IMR-90 (cell line): ENCODE measurements at regions not wholly inside any gene's neighbourhood (a gene's known extent, or its start where the extent isn't known, plus 50 kb on each side); places are given as distances from the start of the nearest gene placed in this dataset.

Source experiments
- ATAC-seq: fragments of 200-7000 bp; cut with Tn5 transposase; 2 replicates; pipeline ENCODE4 v1.9.1; 2020; ENCODE audit warnings: low read depth, mild to moderate bottlenecking, moderate library complexity
- BruUV-seq: library from RNA; stranded (reverse); fragments of 400-500 nt; replicated peaks from 2 replicates; lab custom pipeline; 2021; lab: Mats Ljungman, UMichigan
- CTCF ChIA-PET: fragments of 300-600 bp; formaldehyde crosslinking; extraction: SDS; loops from one replicate; lab custom pipeline; 2021; ENCODE audit warnings: antibody characterized with exemption; lab: Yijun Ruan, JAX
- POLR2A ChIA-PET: fragments of 300-600 bp; sonication (Branson Sonifier 250); formaldehyde crosslinking; loops from one replicate; lab custom pipeline; 2022; ENCODE audit warnings: antibody characterized with exemption; ENCODE audit not compliant: unreplicated experiment; lab: Charles Lee
- DNase-seq: peaks from one replicate; pipeline ENCODE4 v3.0.0; 2013
- H2AFZ ChIP-seq: replicated peaks from 2 replicates; pipeline ENCODE3; 2013; ENCODE audit warnings: low read length, mild to moderate bottlenecking; ENCODE audit not compliant: poor library complexity
- H2AK5ac ChIP-seq: 2 replicates; pipeline ENCODE4 v1.6.1; 2013; ENCODE audit warnings: low read depth, low read length, inconsistent platforms
- H2AK9ac ChIP-seq: replicated peaks from 2 replicates; pipeline ENCODE3; 2013; ENCODE audit warnings: mild to moderate bottlenecking, low read depth, low read length, moderate library complexity; ENCODE audit not compliant: poor library complexity
- H2BK120ac ChIP-seq: 2 replicates; pipeline ENCODE4 v1.6.1; 2013; ENCODE audit warnings: low read depth, low read length, inconsistent platforms
- H2BK15ac ChIP-seq: 3 replicates; pipeline ENCODE4 v1.6.1; 2013; ENCODE audit warnings: low read depth, low read length, inconsistent platforms
- H2BK20ac ChIP-seq: 2 replicates; pipeline ENCODE4 v1.6.1; 2013; ENCODE audit warnings: low read depth, mild to moderate bottlenecking, inconsistent platforms, low read length, moderate library complexity
- H2BK5ac ChIP-seq: 2 replicates; pipeline ENCODE4 v1.6.1; 2013; ENCODE audit warnings: mild to moderate bottlenecking, low read depth, low read length, inconsistent platforms; ENCODE audit not compliant: poor library complexity, severe bottlenecking
- H3K14ac ChIP-seq: replicated peaks from 2 replicates; pipeline ENCODE4 v1.6.1; 2013; ENCODE audit warnings: low read depth, low read length, inconsistent platforms
- H3K18ac ChIP-seq: 2 replicates; pipeline ENCODE4 v1.6.1; 2013; ENCODE audit warnings: low read depth, low read length, control low read depth
- H3K23ac ChIP-seq: 2 replicates; pipeline ENCODE4 v1.6.1; 2013; ENCODE audit warnings: low read depth, low read length, inconsistent platforms
- H3K27ac ChIP-seq: 2 replicates; pipeline ENCODE4 v1.5.1; 2013; ENCODE audit warnings: mild to moderate bottlenecking, control low read depth, low read length; ENCODE audit not compliant: insufficient read depth
- H3K27me3 ChIP-seq: 2 replicates; pipeline ENCODE4 v1.6.1; 2013; ENCODE audit warnings: low read length; ENCODE audit not compliant: control insufficient read depth, insufficient read depth
- H3K36me3 ChIP-seq: 2 replicates; pipeline ENCODE4 v1.6.1; 2013; ENCODE audit warnings: low read length, mixed read lengths; ENCODE audit not compliant: control insufficient read depth, insufficient read depth
- H3K4ac ChIP-seq: 2 replicates; pipeline ENCODE4 v1.6.1; 2013; ENCODE audit warnings: low read depth, low read length, inconsistent platforms
- H3K4me1 ChIP-seq: 2 replicates; pipeline ENCODE4 v1.6.1; 2013; ENCODE audit warnings: low read length, mixed read lengths; ENCODE audit not compliant: control insufficient read depth, insufficient read depth
- H3K4me2 ChIP-seq: 2 replicates; pipeline ENCODE4 v1.6.1; 2013; ENCODE audit warnings: low read depth, mild to moderate bottlenecking, control low read depth, low read length, moderate library complexity
- H3K4me3 ChIP-seq: 2 replicates; pipeline ENCODE4 v1.5.1; 2013; ENCODE audit warnings: low read depth, mild to moderate bottlenecking, control low read depth, low read length, moderate library complexity; ENCODE audit not compliant: insufficient read depth
- H3K56ac ChIP-seq: 2 replicates; pipeline ENCODE4 v1.6.1; 2013; ENCODE audit warnings: low read length, inconsistent platforms; ENCODE audit not compliant: insufficient read depth; ENCODE audit errors: extremely low read depth
- H3K79me1 ChIP-seq, 2 experiments: 2 replicates each; pipeline ENCODE4 v1.6.1; 2013; ENCODE audit warnings: low read length in 2 of 2, inconsistent platforms in 1 of 2, low read depth in 1 of 2
- H3K9ac ChIP-seq: 2 replicates; pipeline ENCODE4 v1.6.1; 2013; ENCODE audit warnings: low read depth, low read length, control low read depth
- H3K9me1 ChIP-seq: 2 replicates; pipeline ENCODE4 v1.6.1; 2013; ENCODE audit warnings: low read length, inconsistent platforms; ENCODE audit not compliant: insufficient read depth
- H3K9me3 ChIP-seq: 2 replicates; pipeline ENCODE4 v1.6.1; 2013; ENCODE audit warnings: low read length; ENCODE audit not compliant: control insufficient read depth, insufficient read depth
- H4K20me1 ChIP-seq: 2 replicates; pipeline ENCODE4 v1.6.1; 2013; ENCODE audit warnings: low read length, inconsistent platforms; ENCODE audit not compliant: insufficient read depth
- H4K5ac ChIP-seq: 2 replicates; pipeline ENCODE4 v1.6.1; 2013; ENCODE audit warnings: mild to moderate bottlenecking, low read depth, low read length, control low read depth
- H4K8ac ChIP-seq, 2 experiments: 2 replicates each; pipeline ENCODE4 v1.6.1; 2013; ENCODE audit warnings: low read depth in 2 of 2, low read length in 2 of 2, control low read depth in 1 of 2, inconsistent platforms in 1 of 2
- H4K91ac ChIP-seq: 2 replicates; pipeline ENCODE4 v1.6.1; 2013; ENCODE audit warnings: low read depth, low read length, inconsistent platforms; ENCODE audit not compliant: insufficient read depth
- BHLHE40 ChIP-seq: fragments of 150-350 bp; IDR thresholded peaks from 2 replicates; pipeline ENCODE4 v1.6.1; 2016; ENCODE audit warnings: mild to moderate bottlenecking, low read depth, low read length
- CHD1 ChIP-seq: IDR thresholded peaks from 2 replicates; pipeline ENCODE4 v1.6.1; 2012; ENCODE audit warnings: low read depth, low read length, improper control_type of control experiment
- FOS ChIP-seq: fragments of 150-350 bp; IDR thresholded peaks from 2 replicates; pipeline ENCODE4 v1.6.1; 2016; ENCODE audit warnings: low read depth, low read length
- MAFK ChIP-seq: IDR thresholded peaks from 2 replicates; pipeline ENCODE4 v1.6.1; 2012; ENCODE audit warnings: low read depth, low read length, improper control_type of control experiment
- MAZ ChIP-seq: IDR thresholded peaks from 2 replicates; pipeline ENCODE4 v1.6.1; 2012; ENCODE audit warnings: low read depth, mild to moderate bottlenecking, low read length, improper control_type of control experiment, moderate library complexity, borderline replicate concordance
- MXI1 ChIP-seq: IDR thresholded peaks from 2 replicates; pipeline ENCODE4 v1.6.1; 2012; ENCODE audit warnings: low read depth, mild to moderate bottlenecking, low read length, moderate library complexity, borderline replicate concordance
- NFE2L2 ChIP-seq: fragments of 150-350 bp; IDR thresholded peaks from 2 replicates; pipeline ENCODE4 v1.6.1; 2016; ENCODE audit warnings: low read depth, mild to moderate bottlenecking, low read length
- POLR2A ChIP-seq: IDR thresholded peaks from 2 replicates; pipeline ENCODE4 v1.6.1; 2012; ENCODE audit warnings: mild to moderate bottlenecking, low read depth, low read length
- RCOR1 ChIP-seq: IDR thresholded peaks from 2 replicates; pipeline ENCODE4 v1.6.1; 2012; ENCODE audit warnings: mild to moderate bottlenecking, low read length, improper control_type of control experiment; ENCODE audit not compliant: insufficient replicate concordance
- RFX5 ChIP-seq: IDR thresholded peaks from 2 replicates; pipeline ENCODE4 v1.8.0; 2012; ENCODE audit warnings: low read depth, mild to moderate bottlenecking, low read length, moderate library complexity
- SMC3 ChIP-seq: fragments of 150-350 bp; IDR thresholded peaks from 2 replicates; pipeline ENCODE4 v1.6.1; 2016; ENCODE audit warnings: low read depth, mild to moderate bottlenecking, antibody characterized with exemption, low read length, moderate library complexity
- WGBS, 2 experiments: methylation state at CpG; one replicate each; pipeline versions ENCODE4 v1.1.5 to v1.1.7; 2013; ENCODE audit warnings: missing lambda C conversion rate in 2 of 2; ENCODE audit not compliant: insufficient read length in 1 of 2; ENCODE audit errors: extremely low coverage in 2 of 2; 5-methylcytosine and 5-hydroxymethylcytosine counted together
- dilution Hi-C: fragments of 300-500 bp; cut with HindIII; formaldehyde crosslinking; loops from one replicate; pipeline ENCODE4 v1.14.3; 2018; ENCODE audit warnings: low sequenced_read_pairs; ENCODE audit not compliant: unreplicated experiment
- in situ Hi-C: fragments of 300-500 bp; cut with MboI; formaldehyde crosslinking; loops from 3 replicates; pipeline ENCODE4 v1.14.3; 2019; ENCODE audit warnings: low sequenced_read_pairs, inconsistent platforms, mixed read lengths
- intact Hi-C: fragments of 100-400 bp; cut with micrococcal nuclease; formaldehyde crosslinking; loops from 2 replicates; pipeline ENCODE4 v1.10.0; 2022
- TF ChIP-seq, protein P1 (sequence below): conservative IDR thresholded peaks from 2 replicates; pipeline ENCODE4 v1.5.1; 2012; ENCODE audit warnings: mild to moderate bottlenecking, low read depth, low read length, improper control_type of control experiment
- TF ChIP-seq, protein P2 (sequence below): fragments of 150-350 bp; IDR thresholded peaks from 2 replicates; pipeline ENCODE4 v1.6.1; 2016; ENCODE audit warnings: low read depth, mild to moderate bottlenecking, low read length, moderate library complexity, borderline replicate concordance
- TF ChIP-seq, protein P3 (sequence below): fragments of 150-350 bp; IDR thresholded peaks from 2 replicates; pipeline ENCODE4 v1.6.1; 2017; ENCODE audit warnings: mild to moderate bottlenecking, antibody characterized with exemption, low read length, low read depth

DNA sequence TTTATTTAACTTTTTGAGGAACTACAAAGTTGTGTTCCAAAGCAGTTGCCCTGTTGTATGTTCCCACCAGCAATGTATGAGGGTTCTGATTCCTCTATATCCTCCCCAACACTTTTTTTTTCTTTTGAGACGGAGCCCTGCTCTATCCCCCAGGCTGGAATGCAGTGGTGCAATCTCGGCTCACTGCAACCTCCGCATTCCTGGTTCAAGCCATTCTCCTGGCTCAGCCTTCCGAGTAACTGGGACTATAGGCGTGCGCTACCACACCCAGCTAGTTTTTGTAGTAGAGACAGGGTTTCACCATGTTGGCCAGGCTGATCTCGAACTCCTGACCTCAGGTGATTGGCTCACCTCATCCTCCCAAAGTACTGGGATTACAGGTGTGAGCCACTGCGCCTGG lies 60.4 kb upstream of the ENAH start:
- H4K91ac ChIP-seq = no peak overlapping the region
- ChIA-PET POLR2A (no interaction called here), CTCF (no interaction called here)
- ATAC-seq (no peak), DNase-seq (no peak)
- no peak overlapping the region for H2BK120ac ChIP-seq
- in situ Hi-C loops = no loop called here
- TF ChIP-seq MAZ = no peak
- TF ChIP-seq, protein P1, sequence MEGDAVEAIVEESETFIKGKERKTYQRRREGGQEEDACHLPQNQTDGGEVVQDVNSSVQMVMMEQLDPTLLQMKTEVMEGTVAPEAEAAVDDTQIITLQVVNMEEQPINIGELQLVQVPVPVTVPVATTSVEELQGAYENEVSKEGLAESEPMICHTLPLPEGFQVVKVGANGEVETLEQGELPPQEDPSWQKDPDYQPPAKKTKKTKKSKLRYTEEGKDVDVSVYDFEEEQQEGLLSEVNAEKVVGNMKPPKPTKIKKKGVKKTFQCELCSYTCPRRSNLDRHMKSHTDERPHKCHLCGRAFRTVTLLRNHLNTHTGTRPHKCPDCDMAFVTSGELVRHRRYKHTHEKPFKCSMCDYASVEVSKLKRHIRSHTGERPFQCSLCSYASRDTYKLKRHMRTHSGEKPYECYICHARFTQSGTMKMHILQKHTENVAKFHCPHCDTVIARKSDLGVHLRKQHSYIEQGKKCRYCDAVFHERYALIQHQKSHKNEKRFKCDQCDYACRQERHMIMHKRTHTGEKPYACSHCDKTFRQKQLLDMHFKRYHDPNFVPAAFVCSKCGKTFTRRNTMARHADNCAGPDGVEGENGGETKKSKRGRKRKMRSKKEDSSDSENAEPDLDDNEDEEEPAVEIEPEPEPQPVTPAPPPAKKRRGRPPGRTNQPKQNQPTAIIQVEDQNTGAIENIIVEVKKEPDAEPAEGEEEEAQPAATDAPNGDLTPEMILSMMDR = no peak
- TF ChIP-seq POLR2A = no peak
- TF ChIP-seq, protein P2, sequence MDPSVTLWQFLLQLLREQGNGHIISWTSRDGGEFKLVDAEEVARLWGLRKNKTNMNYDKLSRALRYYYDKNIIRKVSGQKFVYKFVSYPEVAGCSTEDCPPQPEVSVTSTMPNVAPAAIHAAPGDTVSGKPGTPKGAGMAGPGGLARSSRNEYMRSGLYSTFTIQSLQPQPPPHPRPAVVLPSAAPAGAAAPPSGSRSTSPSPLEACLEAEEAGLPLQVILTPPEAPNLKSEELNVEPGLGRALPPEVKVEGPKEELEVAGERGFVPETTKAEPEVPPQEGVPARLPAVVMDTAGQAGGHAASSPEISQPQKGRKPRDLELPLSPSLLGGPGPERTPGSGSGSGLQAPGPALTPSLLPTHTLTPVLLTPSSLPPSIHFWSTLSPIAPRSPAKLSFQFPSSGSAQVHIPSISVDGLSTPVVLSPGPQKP = no peak
- TF ChIP-seq RCOR1 = no peak
- TF ChIP-seq SMC3 = no peak
- TF ChIP-seq FOS = no peak
- no peak for TF ChIP-seq BHLHE40
- TF ChIP-seq RFX5 = no peak
- no peak for TF ChIP-seq CHD1
- no peak for TF ChIP-seq MAFK
- TF ChIP-seq, protein P3, sequence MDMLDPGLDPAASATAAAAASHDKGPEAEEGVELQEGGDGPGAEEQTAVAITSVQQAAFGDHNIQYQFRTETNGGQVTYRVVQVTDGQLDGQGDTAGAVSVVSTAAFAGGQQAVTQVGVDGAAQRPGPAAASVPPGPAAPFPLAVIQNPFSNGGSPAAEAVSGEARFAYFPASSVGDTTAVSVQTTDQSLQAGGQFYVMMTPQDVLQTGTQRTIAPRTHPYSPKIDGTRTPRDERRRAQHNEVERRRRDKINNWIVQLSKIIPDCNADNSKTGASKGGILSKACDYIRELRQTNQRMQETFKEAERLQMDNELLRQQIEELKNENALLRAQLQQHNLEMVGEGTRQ = no peak
- TF ChIP-seq NFE2L2 = no peak
- no peak for TF ChIP-seq MXI1
- no TSS peak for BruUV-seq
- peaks cover under 1% of the 10 kb centered on the region; the same call in 1 of the 2 replicates for H3K27me3 ChIP-seq
- no peak overlapping the region for H3K56ac ChIP-seq
- no peak overlapping the region for H3K4me3 ChIP-seq
- H4K5ac ChIP-seq = no peak overlapping the region
- H4K20me1 ChIP-seq = no peaks in the 10 kb centered on the region
- no peaks in the 10 kb centered on the region for H3K9me3 ChIP-seq
- H3K79me1 ChIP-seq = no peaks in the 10 kb centered on the region
- no peak overlapping the region for H3K18ac ChIP-seq
- H3K4me1 ChIP-seq = no peaks in the 10 kb centered on the region; the same call in 1 of the 2 replicates
- H2AK5ac ChIP-seq = no peak overlapping the region
- H3K27ac ChIP-seq = no peak overlapping the region
- H3K14ac ChIP-seq = no peak overlapping the region
- no peak overlapping the region for H2BK15ac ChIP-seq
- WGBS, 2 experiments = 83% methylated on average over 3 of the region's 8 CpGs; no CpG with 5 or more reads in 1 of the 2 experiments
- no peak overlapping the region for H2AK9ac ChIP-seq
- H2BK20ac ChIP-seq = no peak overlapping the region
- no peaks in the 10 kb centered on the region for H3K36me3 ChIP-seq
- dilution Hi-C loops = no loop called here
- no peak overlapping the region for H2AFZ ChIP-seq
- H3K9me1 ChIP-seq = no peaks in the 10 kb centered on the region
- H3K23ac ChIP-seq = no peak overlapping the region
- no peak overlapping the region for H3K4ac ChIP-seq
- no peak overlapping the region for H2BK5ac ChIP-seq
- no peak overlapping the region for H3K4me2 ChIP-seq
- H3K9ac ChIP-seq = no peak overlapping the region
- intact Hi-C loops = no loop called here
- no peak overlapping the region for H4K8ac ChIP-seq
